SU-DHL-6 (cell line): ENCODE measurements at regions not wholly inside any gene's neighbourhood (a gene's known extent, or its start where the extent isn't known, plus 50 kb on each side); places are given as distances from the start of the nearest gene placed in this dataset.

Experiments
- H2AFZ ChIP-seq: fragments of 200-600 bp; sonication (generic); 2 replicates; pipeline ENCODE4 v1.6.1; 2014; ENCODE audit warnings: low read depth, mild to moderate bottlenecking, moderate library complexity, mixed read lengths, antibody characterized with exemption, low read length; ENCODE audit not compliant: severe bottlenecking
- H3F3A ChIP-seq: fragments of 200-600 bp; shearing (Covaris generic); 2 replicates; pipeline ENCODE4 v1.6.0; 2016; ENCODE audit warnings: antibody characterized with exemption, mild to moderate bottlenecking; ENCODE audit not compliant: insufficient read depth
- H3K27ac ChIP-seq: fragments of 200-600 bp; sonication (generic); 2 replicates; pipeline ENCODE4 v1.5.1; 2016; ENCODE audit warnings: low read depth, mild to moderate bottlenecking, low read length, moderate library complexity, mixed read lengths
- H3K27me3 ChIP-seq: fragments of 200-600 bp; sonication (generic), shearing (Covaris generic); 2 replicates; pipeline ENCODE4 v1.6.0; 2014; ENCODE audit warnings: mild to moderate bottlenecking, low read length
- H3K36me3 ChIP-seq: fragments of 200-600 bp; sonication (generic); 2 replicates; pipeline ENCODE4 v1.6.1; 2014; ENCODE audit warnings: mild to moderate bottlenecking, low read length, mixed read lengths
- H3K4me2 ChIP-seq: fragments of 300-600, 200-600 bp; shearing (Covaris generic), sonication (generic); 2 replicates; pipeline ENCODE4 v1.6.0; 2014; ENCODE audit warnings: low read length, low read depth, mild to moderate bottlenecking; ENCODE audit not compliant: poor library complexity, severe bottlenecking
- H3K4me3 ChIP-seq: fragments of 200-600 bp; sonication (generic); 2 replicates; pipeline ENCODE4 v1.5.1; 2014; ENCODE audit warnings: antibody characterized with exemption, low read length, mild to moderate bottlenecking, mixed read lengths; ENCODE audit not compliant: insufficient read depth, poor library complexity, severe bottlenecking
- H3K79me2 ChIP-seq: fragments of 200-600 bp; sonication (generic); 2 replicates; pipeline ENCODE4 v1.6.1; 2014; ENCODE audit warnings: mild to moderate bottlenecking, low read length, moderate library complexity; ENCODE audit not compliant: insufficient read depth
- H3K9ac ChIP-seq: fragments of 200-600 bp; sonication (generic); 2 replicates; pipeline ENCODE4 v1.7.0; 2014; ENCODE audit warnings: mild to moderate bottlenecking, low read length
- H3K9me2 ChIP-seq: fragments of 200-600 bp; sonication (generic); replicated peaks from 2 replicates; pipeline ENCODE4 v1.6.1; 2014; ENCODE audit warnings: low read length; ENCODE audit not compliant: insufficient read depth
- H3K9me3 ChIP-seq: fragments of 200-600 bp; sonication (generic); 2 replicates; pipeline ENCODE4 v1.6.1; 2014; ENCODE audit warnings: low read length, mixed read lengths; ENCODE audit not compliant: insufficient read depth
- H4K20me1 ChIP-seq: fragments of 200-600 bp; sonication (generic); 2 replicates; pipeline ENCODE4 v1.6.1; 2014; ENCODE audit warnings: low read depth, mild to moderate bottlenecking, antibody characterized with exemption, low read length, moderate library complexity, mixed read lengths
- EZH2phosphoT487 ChIP-seq: fragments of 200-600 bp; sonication (generic), shearing (Covaris generic); conservative IDR thresholded peaks from 2 replicates; pipeline ENCODE4 v1.6.1; 2018; ENCODE audit warnings: mild to moderate bottlenecking, antibody characterized with exemption, low read length, moderate library complexity, mixed read lengths
- TF ChIP-seq, protein P1 (sequence below): fragments of 200-600 bp; sonication (generic); IDR thresholded peaks from one replicate; pipeline ENCODE4 v1.5.1; 2017; ENCODE audit warnings: antibody characterized with exemption, mild to moderate bottlenecking, low read length, moderate library complexity; ENCODE audit not compliant: insufficient read depth, poor library complexity, severe bottlenecking

DNA sequence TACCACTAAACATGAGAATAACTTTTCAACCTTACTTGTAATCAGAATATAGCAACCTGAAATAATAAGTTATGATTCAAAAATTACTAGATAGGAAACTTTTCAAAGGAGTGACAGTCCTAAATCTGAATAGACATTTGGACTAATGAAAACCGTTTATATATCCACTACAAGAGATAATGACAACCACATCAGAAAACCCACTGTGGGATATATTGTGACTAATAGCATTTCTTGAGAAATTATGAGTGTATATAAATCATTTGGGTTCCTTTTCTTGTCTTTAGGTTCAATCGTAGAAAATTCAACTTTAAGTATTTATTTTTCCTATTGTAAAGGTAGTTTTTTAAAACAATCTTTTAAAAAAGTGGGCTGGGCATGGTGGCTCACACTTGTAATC lies 170.2 kb upstream of the PRSS58 start:
- H3K9me3 ChIP-seq: no peaks in the 10 kb centered on the region
- H3K9ac ChIP-seq: no peak overlapping the region
- H3K27ac ChIP-seq: no peak overlapping the region
- H3K4me3 ChIP-seq: no peak overlapping the region
- H3K79me2 ChIP-seq: no peaks in the 10 kb centered on the region
- no peak for TF ChIP-seq EZH2phosphoT487
- TF ChIP-seq, protein P1, sequence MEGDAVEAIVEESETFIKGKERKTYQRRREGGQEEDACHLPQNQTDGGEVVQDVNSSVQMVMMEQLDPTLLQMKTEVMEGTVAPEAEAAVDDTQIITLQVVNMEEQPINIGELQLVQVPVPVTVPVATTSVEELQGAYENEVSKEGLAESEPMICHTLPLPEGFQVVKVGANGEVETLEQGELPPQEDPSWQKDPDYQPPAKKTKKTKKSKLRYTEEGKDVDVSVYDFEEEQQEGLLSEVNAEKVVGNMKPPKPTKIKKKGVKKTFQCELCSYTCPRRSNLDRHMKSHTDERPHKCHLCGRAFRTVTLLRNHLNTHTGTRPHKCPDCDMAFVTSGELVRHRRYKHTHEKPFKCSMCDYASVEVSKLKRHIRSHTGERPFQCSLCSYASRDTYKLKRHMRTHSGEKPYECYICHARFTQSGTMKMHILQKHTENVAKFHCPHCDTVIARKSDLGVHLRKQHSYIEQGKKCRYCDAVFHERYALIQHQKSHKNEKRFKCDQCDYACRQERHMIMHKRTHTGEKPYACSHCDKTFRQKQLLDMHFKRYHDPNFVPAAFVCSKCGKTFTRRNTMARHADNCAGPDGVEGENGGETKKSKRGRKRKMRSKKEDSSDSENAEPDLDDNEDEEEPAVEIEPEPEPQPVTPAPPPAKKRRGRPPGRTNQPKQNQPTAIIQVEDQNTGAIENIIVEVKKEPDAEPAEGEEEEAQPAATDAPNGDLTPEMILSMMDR: no peak
- H2AFZ ChIP-seq: no peak overlapping the region
- no peaks in the 10 kb centered on the region for H3K36me3 ChIP-seq
- H4K20me1 ChIP-seq: no peaks in the 10 kb centered on the region
- no peak overlapping the region for H3K4me2 ChIP-seq
- H3F3A ChIP-seq: no peaks in the 10 kb centered on the region
- no peaks in the 10 kb centered on the region for H3K27me3 ChIP-seq
- H3K9me2 ChIP-seq: no peaks in the 10 kb centered on the region

DNA sequence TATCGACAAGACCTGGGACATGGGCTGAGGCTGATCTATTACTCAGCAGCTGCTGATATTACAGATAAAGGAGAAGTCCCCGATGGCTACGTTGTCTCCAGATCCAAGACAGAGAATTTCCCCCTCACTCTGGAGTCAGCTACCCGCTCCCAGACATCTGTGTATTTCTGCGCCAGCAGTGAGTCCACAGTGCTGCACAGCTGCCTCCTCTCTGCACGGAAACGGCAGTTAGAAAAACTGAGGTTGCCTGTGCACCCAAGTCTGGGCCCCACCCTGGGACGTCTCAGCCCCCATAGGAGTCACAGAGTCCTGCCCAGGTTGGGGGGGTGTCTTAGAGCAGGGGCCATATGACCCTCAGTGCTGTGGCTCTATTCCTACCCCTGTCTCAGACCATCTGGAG lies 167.4 kb upstream of the PRSS58 start:
- TF ChIP-seq EZH2phosphoT487: no peak
- TF ChIP-seq, protein P1: no peak
- no peak overlapping the region for H3K4me3 ChIP-seq
- no peak overlapping the region for H3K27ac ChIP-seq
- no peak overlapping the region for H3K4me2 ChIP-seq
- no peaks in the 10 kb centered on the region for H3K9me3 ChIP-seq
- no peaks in the 10 kb centered on the region for H3F3A ChIP-seq
- H2AFZ ChIP-seq: no peak overlapping the region
- H3K27me3 ChIP-seq: no peaks in the 10 kb centered on the region
- no peaks in the 10 kb centered on the region for H3K9me2 ChIP-seq
- H3K79me2 ChIP-seq: no peaks in the 10 kb centered on the region
- no peaks in the 10 kb centered on the region for H4K20me1 ChIP-seq
- H3K9ac ChIP-seq: no peak overlapping the region
- no peaks in the 10 kb centered on the region for H3K36me3 ChIP-seq

DNA sequence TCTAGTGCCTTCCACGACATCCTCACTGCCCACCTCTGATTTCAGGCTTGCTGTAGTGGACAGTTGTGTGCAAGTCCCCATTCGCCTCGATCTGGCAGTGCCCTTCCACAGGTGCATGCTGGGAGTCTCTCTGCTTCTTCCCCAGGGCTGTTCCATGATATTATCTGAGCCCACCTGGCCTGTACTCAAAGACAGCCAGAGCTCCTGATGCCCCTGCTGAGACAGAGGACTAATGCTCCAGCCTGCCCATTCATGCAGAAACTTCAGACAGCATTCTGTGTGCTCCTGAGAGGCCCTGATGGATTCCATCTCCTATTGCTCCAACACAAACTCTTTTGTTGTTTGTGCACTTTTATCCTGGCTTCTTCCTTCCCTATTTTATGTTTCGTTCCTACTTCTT lies 164.8 kb upstream of the PRSS58 start:
- no peak overlapping the region for H3K4me2 ChIP-seq
- H3K27me3 ChIP-seq: no peaks in the 10 kb centered on the region
- H3K4me3 ChIP-seq: no peak overlapping the region
- TF ChIP-seq, protein P1: no peak
- no peak for TF ChIP-seq EZH2phosphoT487
- no peaks in the 10 kb centered on the region for H3K79me2 ChIP-seq
- H3K36me3 ChIP-seq: no peaks in the 10 kb centered on the region
- H4K20me1 ChIP-seq: no peaks in the 10 kb centered on the region
- no peak overlapping the region for H3K27ac ChIP-seq
- H3K9ac ChIP-seq: no peak overlapping the region
- no peaks in the 10 kb centered on the region for H3K9me2 ChIP-seq
- H2AFZ ChIP-seq: no peak overlapping the region
- H3F3A ChIP-seq: no peaks in the 10 kb centered on the region
- no peaks in the 10 kb centered on the region for H3K9me3 ChIP-seq
